Posterior cingulate gyrus (tissue), 11 donors: ENCODE measurements at regions not wholly inside any gene's neighbourhood (a gene's known extent, or its start where the extent isn't known, plus 50 kb on each side); places are given as distances from the start of the nearest gene placed in this dataset.

Experiments used
- DNase-seq, 10 donors: peaks; one replicate each; pipeline versions ENCODE4 v3.0.0 to v3.0.0-alpha.2; 2020 to 2021; ENCODE audit warnings: mixed read lengths in 3 of 10
- intact Hi-C: fragments of 100-400 bp; cut with DNase I; formaldehyde crosslinking; loops from one replicate; pipeline ENCODE4 v1.15.1; 2023

DNA sequence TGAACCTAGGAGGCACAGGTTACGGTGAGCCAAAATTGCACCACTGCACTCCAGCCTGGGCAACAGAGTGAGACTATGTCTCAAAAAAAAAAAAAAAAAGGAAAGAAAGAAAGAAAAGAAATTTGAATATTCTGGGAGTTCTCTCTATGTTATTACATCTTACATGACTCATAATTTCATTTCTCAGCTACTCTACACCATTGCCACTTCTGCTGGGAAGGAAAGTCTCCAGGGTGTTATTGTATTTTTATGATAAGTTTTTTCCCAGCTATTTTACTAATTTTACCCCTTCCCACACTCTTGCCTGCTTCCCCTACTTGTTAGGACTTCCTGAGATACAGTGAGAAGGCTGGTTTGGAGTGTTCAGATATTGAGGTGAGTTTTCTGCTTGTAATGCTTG, 69.7 kb upstream of the UMPS start:
- intact Hi-C loops, result no loop called here
- no peak for DNase-seq

DNA sequence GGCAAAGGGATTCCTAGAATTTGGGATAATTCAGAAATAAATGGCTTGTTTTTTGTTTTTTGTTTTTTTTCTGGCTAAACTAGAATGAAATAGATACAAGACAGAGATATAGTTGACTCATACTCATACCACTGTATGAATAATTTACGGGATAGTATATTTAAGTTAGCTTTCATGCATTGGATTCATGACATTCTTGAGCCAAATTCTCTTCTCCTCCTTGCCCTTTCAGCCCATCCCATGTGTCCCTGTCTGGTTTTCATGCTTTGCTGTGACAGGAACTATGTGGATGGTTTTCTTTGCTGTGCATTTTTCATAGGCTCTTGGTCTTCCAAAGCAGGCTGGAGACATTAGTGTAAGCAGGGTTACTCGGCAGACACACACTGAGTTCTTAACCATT, 66.6 kb upstream of the UMPS start:
- DNase-seq, result no peak
- intact Hi-C loops, result no loop called here

DNA sequence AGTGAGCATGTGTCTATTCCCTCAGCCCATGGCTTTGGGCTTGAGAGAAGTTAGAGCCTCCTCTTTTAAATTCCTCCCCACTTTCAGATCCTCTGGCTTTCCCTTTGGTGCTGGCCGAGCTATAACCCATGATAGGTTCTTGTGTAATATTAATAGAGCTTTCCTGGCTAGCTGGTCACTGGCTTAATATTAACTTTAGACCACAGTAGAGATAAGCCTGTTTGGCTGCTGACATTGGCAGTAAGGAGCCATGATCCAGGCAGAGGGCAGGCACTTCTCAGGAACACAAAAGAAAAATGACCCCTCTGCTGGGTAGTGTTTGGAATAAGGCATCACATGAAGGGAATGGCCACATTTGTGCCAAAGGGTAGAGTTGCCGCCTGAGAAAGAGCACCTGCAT, 65.4 kb upstream of the UMPS start:
- intact Hi-C loops, result no loop called here
- no peak for DNase-seq

DNA sequence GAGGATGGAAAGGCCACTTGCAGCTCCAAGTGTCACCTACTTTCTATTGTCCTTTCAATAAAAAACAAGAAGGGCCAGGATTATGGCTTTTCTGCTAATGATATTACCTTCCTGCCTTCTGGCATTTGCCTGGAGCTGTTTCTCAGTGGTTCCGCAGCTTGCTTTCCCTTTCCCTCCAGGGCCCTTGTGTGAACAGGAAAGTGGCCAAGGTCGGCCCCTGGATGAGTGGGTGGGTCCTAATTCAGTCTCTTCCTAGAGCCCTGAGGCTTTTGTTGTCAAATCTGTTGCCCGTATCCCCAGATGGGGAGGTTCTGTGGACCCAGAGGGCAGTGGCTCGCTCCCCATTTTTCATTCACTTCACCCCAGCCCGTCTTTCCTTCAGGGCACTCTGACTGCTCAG, 64.2 kb upstream of the UMPS start:
- intact Hi-C loops, result no loop called here
- DNase-seq, result peak in 1 of 10 donors; percentile 52

DNA sequence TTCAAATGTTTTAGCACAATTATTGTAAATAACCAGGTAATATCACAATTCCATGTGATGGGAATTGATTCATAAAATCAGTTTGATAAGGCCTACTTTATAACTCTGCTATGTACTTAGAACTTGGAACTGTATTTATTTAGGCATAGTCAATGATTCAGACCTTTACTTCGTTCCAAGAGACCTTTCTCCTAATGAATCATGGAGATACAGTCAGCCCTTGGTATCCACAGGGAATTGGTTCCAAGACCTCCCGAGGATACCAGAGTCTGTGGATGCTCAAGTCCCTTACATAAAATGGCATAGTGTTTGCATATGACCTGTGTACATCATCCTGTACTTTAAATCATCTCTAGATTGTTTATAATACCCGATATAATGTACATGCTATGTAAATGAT, 60.8 kb upstream of the UMPS start:
- intact Hi-C loops, result no loop called here
- DNase-seq, result no peak

DNA sequence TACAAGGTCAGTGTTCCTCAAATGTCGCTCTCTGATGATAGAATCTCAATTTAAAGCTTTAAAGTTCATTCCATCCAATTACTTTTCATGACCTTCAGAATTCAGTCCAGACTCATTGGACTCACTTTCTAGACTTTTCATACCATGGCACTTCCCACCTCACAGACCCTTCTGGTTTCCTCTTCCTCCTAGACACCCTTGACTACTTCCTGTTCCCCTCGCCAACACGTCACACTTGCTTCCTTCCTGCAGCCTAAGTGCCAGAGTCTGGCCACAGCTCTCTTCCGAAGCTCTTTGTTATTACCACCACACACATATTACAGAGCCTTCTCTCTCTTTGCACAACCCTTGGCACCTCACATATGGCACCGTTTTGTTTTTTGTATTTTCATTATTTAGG, 59.1 kb upstream of the UMPS start:
- DNase-seq, result no peak
- intact Hi-C loops, result no loop called here

DNA sequence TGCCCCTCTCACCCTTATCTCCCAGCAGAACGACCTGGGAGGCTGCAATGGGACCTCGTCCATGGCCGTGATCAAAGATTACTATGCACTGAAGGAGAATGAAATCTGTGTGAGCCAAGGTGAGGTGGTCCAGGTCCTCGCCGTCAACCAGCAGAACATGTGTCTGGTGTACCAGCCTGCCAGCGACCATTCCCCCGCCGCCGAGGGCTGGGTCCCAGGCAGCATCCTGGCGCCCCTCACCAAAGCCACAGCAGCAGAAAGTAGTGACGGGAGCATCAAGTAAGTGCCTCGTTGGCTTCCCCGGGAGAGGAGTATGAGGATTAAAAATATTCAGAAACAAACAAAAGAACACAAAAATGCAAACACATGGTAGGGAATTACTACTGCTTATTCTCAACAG, 55.9 kb upstream of the UMPS start:
- peak in 1 of 10 donors; percentile 67 for DNase-seq
- intact Hi-C loops, result no loop called here

DNA sequence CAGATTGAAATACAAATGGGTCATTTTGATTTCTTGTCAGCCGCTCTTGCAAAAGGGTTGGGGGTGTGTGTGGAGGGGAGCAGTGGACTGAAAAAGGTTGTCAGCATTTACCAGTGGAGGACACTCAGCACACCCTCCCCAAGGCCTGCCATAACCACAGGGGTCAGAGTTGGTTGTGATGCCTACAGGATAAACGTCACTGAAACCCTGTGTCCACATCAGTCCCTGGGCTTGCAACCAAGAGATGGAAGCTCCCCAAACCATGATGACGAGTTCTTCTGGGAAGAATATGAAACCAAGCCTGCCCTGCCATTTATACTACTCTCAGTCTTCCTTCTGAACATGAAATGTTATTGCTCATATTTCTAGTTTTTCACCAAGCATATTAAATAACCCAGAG, 54.0 kb upstream of the UMPS start:
- intact Hi-C loops, result no loop called here
- no peak for DNase-seq

DNA sequence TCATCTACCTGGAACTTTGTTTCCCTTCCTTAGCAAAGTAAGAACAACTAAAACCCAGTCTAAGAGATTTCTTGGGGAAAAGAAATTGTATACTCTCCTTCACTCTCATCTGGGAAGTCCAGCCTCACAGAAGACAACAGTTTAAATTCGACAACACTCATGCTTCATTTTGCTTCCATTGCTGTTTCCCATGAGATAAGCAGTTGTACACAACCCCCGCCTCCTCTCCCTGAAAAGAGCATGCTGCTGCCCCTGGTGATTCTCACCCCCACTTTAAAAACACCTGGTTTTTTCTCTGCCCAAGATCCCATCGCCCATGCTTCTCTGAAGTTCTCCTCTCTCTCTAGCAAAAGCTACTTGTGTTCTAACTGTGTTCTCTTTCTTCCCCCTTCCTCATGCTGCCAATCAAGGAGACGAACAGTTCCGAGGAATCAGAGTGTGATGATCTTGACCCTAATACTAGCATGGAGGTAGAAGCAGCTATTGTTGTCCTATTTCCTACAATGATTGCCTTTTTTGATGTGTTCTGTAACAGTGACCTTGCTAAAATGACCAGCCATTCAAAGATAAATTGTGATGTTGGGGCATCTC, 51.1 kb upstream of the UMPS start:
- DNase-seq, result no peak
- intact Hi-C loops, result no loop called here
